ENCODE measurements at regions not wholly inside any gene's neighbourhood (a gene's known extent, or its start where the extent isn't known, plus 50 kb on each side); places are given as distances from the start of the nearest gene placed in this dataset.

DNA sequence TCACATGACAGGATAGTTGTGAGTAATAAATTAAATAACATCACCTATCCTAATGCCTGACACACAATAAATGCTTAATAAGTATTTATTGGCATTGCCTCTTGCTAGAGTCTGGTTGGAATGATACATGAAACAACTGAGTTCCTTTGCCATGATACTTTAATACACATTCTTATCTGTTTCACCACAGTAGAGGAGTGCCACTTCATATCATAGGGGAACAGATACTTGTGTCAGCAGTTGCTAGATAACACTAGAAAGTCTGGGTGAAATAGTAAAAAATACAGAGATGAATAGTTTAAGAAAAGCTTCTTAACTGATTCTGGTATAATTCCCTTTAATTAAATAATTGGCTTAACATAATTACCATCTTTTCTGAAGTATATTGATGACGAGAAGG lies 380.0 kb upstream of the GOLIM4 start:
- TF ChIP-seq TAF1 (IDR thresholded peaks at IDR 0.05; ENCODE audit: borderline replicate concordance, low read depth, low read length) (no peak), POLR2AphosphoS5 (IDR thresholded peaks at IDR 0.05; ENCODE audit: low read depth, low read length) (no peak)
